GM21723 (cell line): ENCODE measurements at regions not wholly inside any gene's neighbourhood (a gene's known extent, or its start where the extent isn't known, plus 50 kb on each side); places are given as distances from the start of the nearest gene placed in this dataset.
"Not testable (repeated sequence)": the region's sequence is repeated elsewhere in the genome, so short reads cannot be mapped to it uniquely, and the experiment has no call there.

Source experiments
- ATAC-seq: cut with Tn5 transposase; IDR thresholded peaks from one replicate; pipeline ENCODE4 v1.9.1; 2021; ENCODE audit warnings: mild to moderate bottlenecking, moderate library complexity; ENCODE audit not compliant: unreplicated experiment

- ATAC-seq = no peak
Measured at GRCh38 chr6:67608099-67608749, 1026.9 kb upstream of the ADGRB3 start.

- no peak for ATAC-seq
Measured at GRCh38 chr6:67606906-67607828, 1027.9 kb upstream of the ADGRB3 start.

- ATAC-seq = no peak
Measured at GRCh38 chr6:67594366-67594765, 1040.7 kb upstream of the ADGRB3 start.

- ATAC-seq = no peak
Measured at GRCh38 chr6:67593247-67593646, 1041.8 kb upstream of the ADGRB3 start.

GRCh38 chr6:67591910-67592309, 1043.2 kb upstream of the ADGRB3 start:
- no peak for ATAC-seq

GRCh38 chr6:67567842-67568241, 1067.2 kb upstream of the ADGRB3 start:
- no peak for ATAC-seq

GRCh38 chr6:67563671-67564070, 1071.4 kb upstream of the ADGRB3 start:
- ATAC-seq = no peak

- no peak for ATAC-seq
Measured at GRCh38 chr6:67560068-67560467, 1075.0 kb upstream of the ADGRB3 start.

GRCh38 chr6:67558985-67559384, 1076.1 kb upstream of the ADGRB3 start:
- no peak for ATAC-seq

- no peak for ATAC-seq
Measured at GRCh38 chr6:67544851-67545452, 1090.1 kb upstream of the ADGRB3 start.

- ATAC-seq = no peak
Measured at GRCh38 chr6:67541586-67541985, 1093.5 kb upstream of the ADGRB3 start.

GRCh38 chr6:67538032-67538431, 1097.0 kb upstream of the ADGRB3 start:
- ATAC-seq = no peak

GRCh38 chr6:67535946-67536345, 1099.1 kb upstream of the ADGRB3 start:
- no peak for ATAC-seq

GRCh38 chr6:67506352-67506751, 1128.7 kb upstream of the ADGRB3 start:
- ATAC-seq = no peak

GRCh38 chr6:67501755-67502154, 1133.3 kb upstream of the ADGRB3 start:
- ATAC-seq = no peak

- ATAC-seq = no peak
Measured at GRCh38 chr6:67497749-67498148, 1137.3 kb upstream of the ADGRB3 start.

- ATAC-seq = no peak
Measured at GRCh38 chr6:67496191-67496590, 1138.9 kb upstream of the ADGRB3 start.

- no peak for ATAC-seq
Measured at GRCh38 chr6:67493682-67494081, 1141.4 kb upstream of the ADGRB3 start.

GRCh38 chr6:67475700-67476099, 1159.4 kb upstream of the ADGRB3 start:
- no peak for ATAC-seq

GRCh38 chr6:67467341-67467740, 1167.7 kb upstream of the ADGRB3 start:
- no peak for ATAC-seq

- not testable (repeated sequence) for ATAC-seq
Measured at GRCh38 chr6:67462725-67463124, 1172.4 kb upstream of the ADGRB3 start.

- no peak for ATAC-seq
Measured at GRCh38 chr6:67459556-67459955, 1175.5 kb upstream of the ADGRB3 start.
